ENCODE measurements at regions not wholly inside any gene's neighbourhood (a gene's known extent, or its start where the extent isn't known, plus 50 kb on each side); places are given as distances from the start of the nearest gene placed in this dataset.

DNA sequence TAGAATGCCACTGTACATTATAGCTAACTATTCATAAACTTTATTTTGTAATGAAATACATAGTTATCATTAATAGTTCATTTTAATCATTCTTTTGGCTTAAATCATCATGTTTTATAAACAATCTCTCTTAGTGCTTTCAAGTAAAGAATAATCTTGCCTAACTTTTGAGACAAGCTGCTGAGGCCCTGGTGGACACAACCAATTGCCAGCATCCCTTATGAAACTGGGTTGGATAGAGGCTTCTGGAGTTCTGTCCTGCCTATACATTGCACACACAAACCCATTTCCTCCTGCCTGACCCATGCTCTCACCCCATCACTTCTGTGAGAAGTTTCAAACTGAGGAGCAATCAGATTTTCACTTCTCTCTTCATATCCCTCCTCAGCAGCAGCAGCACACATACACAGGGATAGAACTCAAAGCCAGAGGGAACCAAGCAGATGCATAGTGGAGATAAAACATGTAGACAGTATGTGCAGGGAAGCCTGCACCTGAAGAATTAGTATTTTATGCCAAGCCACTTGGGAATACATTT is 450.0 kb upstream of the SLC14A2 start:
- TF ChIP-seq POLR2A (IDR thresholded peaks at IDR 0.05) (no peak), POLR2AphosphoS5 (IDR thresholded peaks at IDR 0.05) (no peak)
